K562 (cell line): ENCODE measurements at regions not wholly inside any gene's neighbourhood (a gene's known extent, or its start where the extent isn't known, plus 50 kb on each side); places are given as distances from the start of the nearest gene placed in this dataset.

Source experiments
- ATAC-seq: fragments of 200-7000 bp; cut with Tn5 transposase; 3 replicates; pipeline ENCODE4 v1.9.1; 2020; ENCODE audit warnings: moderate library complexity
- BruUV-seq: library from RNA; stranded (reverse); fragments of 400-500 nt; replicated peaks from 2 replicates; lab custom pipeline; 2021; lab: Mats Ljungman, UMichigan
- CTCF ChIA-PET: fragments of 300-600 bp; formaldehyde crosslinking; extraction: SDS; loops from one replicate; lab custom pipeline; 2021; ENCODE audit warnings: low intra/inter-chr PET ratio; lab: Yijun Ruan, JAX
- POLR2A ChIA-PET: fragments of 300-600, 350-650 bp; sonication (Branson Sonifier 250); formaldehyde crosslinking; extraction: SDS; loops from one replicate; lab custom pipeline; 2021; ENCODE audit warnings: antibody characterized with exemption, inconsistent platforms; lab: Yijun Ruan, JAX
- DNase-seq, 4 experiments: peaks; one replicate each; pipeline versions ENCODE4 v3.0.0 to v3.0.0-alpha.2; 2011 to 2018; ENCODE audit warnings: low spot score in 3 of 4, mixed read lengths in 3 of 4; ENCODE audit errors: extremely low read depth in 1 of 4
- FAIRE-seq: peaks from 2 replicates; lab custom pipeline; 2011; peaks lifted over from hg19 to GRCh38; lab: Jason Lieb, UNC
- H2AFZ ChIP-seq: 2 replicates; pipeline ENCODE4 v1.6.0; 2011; ENCODE audit warnings: low read depth, low read length, control low read depth, inconsistent platforms
- H3K27ac ChIP-seq: fragments of 200-600 bp; 3 replicates; pipeline ENCODE4 v1.8.0; 2011; ENCODE audit warnings: low read depth, mild to moderate bottlenecking, control low read depth, inconsistent platforms, low read length, moderate library complexity, mixed read lengths; ENCODE audit errors: extremely low read depth
- H3K27me3 ChIP-seq, 2 experiments: fragments of 300-600 bp in 1 of 2; 2 replicates in 1 of 2; 3 replicates in 1 of 2; pipeline versions ENCODE4 v1.6.0 to v1.8.0; 2011; ENCODE audit warnings: inconsistent platforms in 2 of 2, low read length in 2 of 2, mild to moderate bottlenecking in 1 of 2, mixed read lengths in 1 of 2, moderate library complexity in 1 of 2; ENCODE audit not compliant: control insufficient read depth in 2 of 2, insufficient read depth in 2 of 2
- H3K36me3 ChIP-seq: fragments of 300-600 bp; 3 replicates; pipeline ENCODE4 v1.8.0; 2011; ENCODE audit warnings: mild to moderate bottlenecking, low read length, inconsistent platforms; ENCODE audit not compliant: control insufficient read depth, insufficient read depth
- H3K4me1 ChIP-seq, 2 experiments: fragments of 200-600 bp in 1 of 2; replicated peaks in 1 of 2; 2 replicates in 1 of 2; 3 replicates in 1 of 2; pipeline versions ENCODE4 v1.5.1 to v1.8.0; 2011; ENCODE audit warnings: inconsistent platforms in 2 of 2, low read length in 2 of 2, mild to moderate bottlenecking in 1 of 2, mixed read lengths in 1 of 2, moderate library complexity in 1 of 2; ENCODE audit not compliant: control insufficient read depth in 2 of 2, insufficient read depth in 2 of 2
- H3K4me2 ChIP-seq: 2 replicates; pipeline ENCODE4 v1.6.1; 2011; ENCODE audit warnings: low read length, control low read depth, inconsistent platforms, mixed read lengths; ENCODE audit not compliant: insufficient read depth
- H3K4me3 ChIP-seq: fragments of 200-600 bp; sonication (generic), shearing (Covaris generic); 2 replicates; pipeline ENCODE4 v1.5.1; 2016; ENCODE audit warnings: control low read depth, inconsistent platforms
- H3K79me2 ChIP-seq: fragments of 200-600 bp; 3 replicates; pipeline ENCODE4 v1.8.0; 2011; ENCODE audit warnings: low read length, inconsistent platforms; ENCODE audit not compliant: control insufficient read depth, insufficient read depth
- H3K9ac ChIP-seq, 2 experiments: 2 replicates each; pipeline versions ENCODE4 v1.6.0 to v1.6.1; 2011; ENCODE audit warnings: low read depth in 2 of 2, low read length in 2 of 2, control low read depth in 1 of 2, inconsistent platforms in 1 of 2, mild to moderate bottlenecking in 1 of 2, mixed read lengths in 1 of 2; ENCODE audit not compliant: insufficient read depth in 1 of 2
- H3K9me1 ChIP-seq: one replicate; pipeline ENCODE4 v1.6.0; 2011; ENCODE audit warnings: inconsistent platforms, mild to moderate bottlenecking, low read length, moderate library complexity; ENCODE audit not compliant: control insufficient read depth, insufficient read depth
- H3K9me3 ChIP-seq: replicated peaks from 2 replicates; pipeline ENCODE4 v1.5.1; 2011; ENCODE audit warnings: low read depth, low read length, inconsistent platforms; ENCODE audit not compliant: control insufficient read depth, insufficient read depth
- H4K20me1 ChIP-seq: replicated peaks from 2 replicates; pipeline ENCODE4 v1.6.1; 2011; ENCODE audit warnings: low read length, inconsistent platforms, mixed read lengths; ENCODE audit not compliant: control insufficient read depth, insufficient read depth
- FIP1L1 ChIP-seq: fragments of 200-400 bp; formaldehyde crosslinking; IDR thresholded peaks from 2 replicates; pipeline ENCODE4 v1.6.1; 2018; ENCODE audit warnings: mild to moderate bottlenecking, low read depth, low read length; ENCODE audit not compliant: poor library complexity, severe bottlenecking
- NR2F6 ChIP-seq: fragments of 450-650 bp; formaldehyde crosslinking; IDR thresholded peaks from 2 replicates; pipeline ENCODE4 v1.4.0; 2020; ENCODE audit warnings: mild to moderate bottlenecking
- PTBP1 ChIP-seq: fragments of 200-400 bp; formaldehyde crosslinking; IDR thresholded peaks from 2 replicates; pipeline ENCODE4 v1.6.1; 2017; ENCODE audit warnings: low read depth, low read length
- SMAD2 ChIP-seq: fragments of 150-350 bp; IDR thresholded peaks from 2 replicates; pipeline ENCODE4 v1.6.1; 2014; ENCODE audit warnings: low read depth, mild to moderate bottlenecking, low read length
- SMC3 ChIP-seq: conservative IDR thresholded peaks from 2 replicates; pipeline ENCODE4 v1.6.1; 2011; ENCODE audit warnings: low read depth, low read length, improper control_type of control experiment; ENCODE audit not compliant: insufficient read depth
- ZFPM2 ChIP-seq: fragments of 250-450 bp; sonication (Bioruptor Pico); IDR thresholded peaks from 2 replicates; pipeline ENCODE4 v1.5.1; 2022; ENCODE audit warnings: mild to moderate bottlenecking
- WGBS: fragments of 100-300 bp; shearing (Covaris generic); methylation state at CpG from one replicate; pipeline ENCODE4 v1.1.6; 2016; ENCODE audit warnings: low coverage, mixed read lengths; ENCODE audit not compliant: insufficient coverage; ENCODE audit errors: missing lambda C conversion rate; 5-methylcytosine and 5-hydroxymethylcytosine counted together
- in situ Hi-C: fragments of 300-500 bp; cut with MboI; formaldehyde crosslinking; loops from 4 replicates; pipeline ENCODE4 v1.15.0; 2018; ENCODE audit warnings: inconsistent platforms, mixed read lengths
- intact Hi-C: fragments of 100-400 bp; cut with micrococcal nuclease; formaldehyde crosslinking; loops from 2 replicates; pipeline ENCODE4 v1.14.2; 2022
- TF ChIP-seq, protein P1 (sequence below): fragments of 450-650 bp; IDR thresholded peaks from 2 replicates; pipeline ENCODE4 v1.6.1; 2014; ENCODE audit warnings: low read depth, mild to moderate bottlenecking, moderate library complexity, borderline replicate concordance
- TF ChIP-seq, protein P2 (sequence below): sonication (generic); formaldehyde crosslinking; IDR thresholded peaks from 2 replicates; pipeline ENCODE4 v1.8.0; 2022; ENCODE audit warnings: mild to moderate bottlenecking, low read depth, missing genetic modification reagents

DNA sequence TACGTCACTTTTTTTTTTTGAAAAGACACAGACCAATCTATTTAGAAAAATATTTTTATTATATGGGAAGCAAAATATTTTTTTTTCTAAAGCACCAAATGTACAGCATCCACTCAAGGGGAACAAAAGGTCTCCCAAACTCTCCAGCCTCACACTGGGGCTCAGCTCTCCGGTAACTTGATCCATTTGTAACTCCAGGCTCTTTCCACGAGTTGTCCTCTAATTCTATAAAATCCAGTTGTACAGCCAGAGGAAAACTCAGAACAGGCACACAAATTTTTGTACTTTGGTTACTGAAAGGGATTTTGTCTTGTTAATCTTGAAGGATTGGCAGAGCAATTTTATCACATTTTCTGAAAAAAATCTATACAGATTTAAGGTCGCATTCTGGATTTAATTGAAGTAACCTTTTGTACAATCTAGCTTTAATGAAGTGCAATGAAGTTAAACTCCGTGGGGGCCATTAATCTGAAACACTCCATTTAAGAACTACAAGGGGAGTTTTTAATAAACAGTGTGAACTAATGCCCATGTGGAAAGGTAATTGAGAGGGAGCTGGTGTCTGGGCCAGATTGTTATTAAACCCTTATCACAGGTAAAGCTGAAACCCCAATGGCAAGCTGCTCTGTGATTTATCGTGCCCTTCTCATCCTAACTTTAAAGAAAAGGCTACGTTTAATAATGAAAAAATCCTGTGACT, 161.2 kb upstream of the FRG1 start:
- FAIRE-seq = no peak

More for the DNA sequence above, 161.2 kb upstream of the FRG1 start:
- in situ Hi-C loops = no loop called here
- no peaks in the 10 kb centered on the region for H3K36me3 ChIP-seq
- no peak overlapping the region for H3K27ac ChIP-seq
- 3% methylated on average over 7 of the region's 7 CpGs for WGBS
- POLR2A ChIA-PET = interaction anchor here (0.6 kb wide), 1 partner anchor 896 kb away, joined by 3 read pairs; no protein-coding TSS in a partner anchor
- ATAC-seq (no peak), DNase-seq (no peak)
- no peaks in the 10 kb centered on the region for H3K9me1 ChIP-seq
- intact Hi-C loops = no loop called here
- no peak overlapping the region for H2AFZ ChIP-seq
- H3K9me3 ChIP-seq = no peaks in the 10 kb centered on the region
- no peak overlapping the region for H3K4me2 ChIP-seq
- no peaks in the 10 kb centered on the region for H3K79me2 ChIP-seq
- H3K27me3 ChIP-seq = no peaks in the 10 kb centered on the region
- H3K9ac ChIP-seq = no peak overlapping the region
- no peak overlapping the region for H3K4me3 ChIP-seq
- H3K4me1 ChIP-seq = no peaks in the 10 kb centered on the region
- CTCF ChIA-PET = no interaction called here
- no TSS peak for BruUV-seq
- H4K20me1 ChIP-seq = no peaks in the 10 kb centered on the region
- TF ChIP-seq SMC3 (no peak), NR2F6 (CRISPR knock-in tag) (no peak), SMAD2 (no peak), ZFPM2 (no peak), FIP1L1 (no peak), PTBP1 (no peak)
- TF ChIP-seq, protein P1, sequence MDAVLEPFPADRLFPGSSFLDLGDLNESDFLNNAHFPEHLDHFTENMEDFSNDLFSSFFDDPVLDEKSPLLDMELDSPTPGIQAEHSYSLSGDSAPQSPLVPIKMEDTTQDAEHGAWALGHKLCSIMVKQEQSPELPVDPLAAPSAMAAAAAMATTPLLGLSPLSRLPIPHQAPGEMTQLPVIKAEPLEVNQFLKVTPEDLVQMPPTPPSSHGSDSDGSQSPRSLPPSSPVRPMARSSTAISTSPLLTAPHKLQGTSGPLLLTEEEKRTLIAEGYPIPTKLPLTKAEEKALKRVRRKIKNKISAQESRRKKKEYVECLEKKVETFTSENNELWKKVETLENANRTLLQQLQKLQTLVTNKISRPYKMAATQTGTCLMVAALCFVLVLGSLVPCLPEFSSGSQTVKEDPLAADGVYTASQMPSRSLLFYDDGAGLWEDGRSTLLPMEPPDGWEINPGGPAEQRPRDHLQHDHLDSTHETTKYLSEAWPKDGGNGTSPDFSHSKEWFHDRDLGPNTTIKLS = no peak
- TF ChIP-seq, protein P2, sequence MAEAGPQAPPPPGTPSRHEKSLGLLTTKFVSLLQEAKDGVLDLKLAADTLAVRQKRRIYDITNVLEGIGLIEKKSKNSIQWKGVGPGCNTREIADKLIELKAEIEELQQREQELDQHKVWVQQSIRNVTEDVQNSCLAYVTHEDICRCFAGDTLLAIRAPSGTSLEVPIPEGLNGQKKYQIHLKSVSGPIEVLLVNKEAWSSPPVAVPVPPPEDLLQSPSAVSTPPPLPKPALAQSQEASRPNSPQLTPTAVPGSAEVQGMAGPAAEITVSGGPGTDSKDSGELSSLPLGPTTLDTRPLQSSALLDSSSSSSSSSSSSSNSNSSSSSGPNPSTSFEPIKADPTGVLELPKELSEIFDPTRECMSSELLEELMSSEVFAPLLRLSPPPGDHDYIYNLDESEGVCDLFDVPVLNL (CRISPR knock-in tag) = no peak
